Ovary (tissue), 7 donors: ENCODE measurements at regions not wholly inside any gene's neighbourhood (a gene's known extent, or its start where the extent isn't known, plus 50 kb on each side); places are given as distances from the start of the nearest gene placed in this dataset.

Experiments
- DNase-seq, 5 donors: peaks; one replicate each; pipeline ENCODE4 v3.0.0-alpha.2; 2019 to 2020
- H3K27ac ChIP-seq, 2 donors: fragments of 200-600 bp; one replicate each; pipeline versions ENCODE4 v1.5.1 to v1.8.0; 2019 to 2022
- H3K27me3 ChIP-seq: fragments of 200-600 bp; one replicate; pipeline ENCODE4 v1.8.0; 2022
- H3K36me3 ChIP-seq: fragments of 200-600 bp; sonication (generic); one replicate; pipeline ENCODE4 v1.5.1; 2019
- H3K4me1 ChIP-seq: one replicate; pipeline ENCODE4 v1.8.1; 2013; ENCODE audit warnings: mild to moderate bottlenecking, moderate library complexity; ENCODE audit not compliant: insufficient read depth
- H3K4me3 ChIP-seq: fragments of 200-600 bp; sonication (generic); one replicate; pipeline ENCODE4 v1.5.1; 2017
- H3K9me3 ChIP-seq, 2 donors: fragments of 200-600 bp in 1 of 2; sonication (generic) in 1 of 2; one replicate each; pipeline versions ENCODE4 v1.5.1 to v1.8.1; 2013 to 2019; ENCODE audit warnings: mild to moderate bottlenecking in 1 of 2, moderate library complexity in 1 of 2
- EP300 ChIP-seq: sonication (generic); formaldehyde crosslinking; IDR thresholded peaks from one replicate; pipeline ENCODE4 v1.6.1; 2017; ENCODE audit warnings: antibody characterized with exemption
- POLR2A ChIP-seq: fragments of 450-650 bp; IDR thresholded peaks from one replicate; pipeline ENCODE4 v1.6.1; 2017; ENCODE audit warnings: antibody characterized with exemption, mild to moderate bottlenecking, moderate library complexity
- WGBS, 3 donors: extraction: QIAGEN DNeasy Blood & Tissue Kit in 1 of 3; methylation state at CpG; one replicate each; pipeline versions ENCODE4 v1.1.5 to v1.1.7; 2013 to 2017; 5-methylcytosine and 5-hydroxymethylcytosine counted together
- intact Hi-C, 4 donors: fragments of 100-400 bp; cut with DNase I; formaldehyde crosslinking; loops; one replicate each; pipeline versions ENCODE4 v1.11.0 to v1.15.1; 2022 to 2023
- TF ChIP-seq, protein P1 (sequence below), 3 donors: fragments of 450-650 bp in 2 of 3; fragments of 200-600 bp in 1 of 3; IDR thresholded peaks; one replicate each; pipeline versions ENCODE4 v1.5.1 to v1.8.0; 2016 to 2022; ENCODE audit warnings: antibody characterized with exemption in 3 of 3, mild to moderate bottlenecking in 1 of 3
- donor health status: DM: no; HTN: no; CAD: no; lungs with moderate emphysema.
- donor health status: DM: no; HTN: no; CAD: no.
- donor health status: Bipolar disorder and iron deficiency.
- donor health status: DM: no; HTN: no; CAD: no.
- donor health status: DM: yes; HTN: yes; CAD: no.

DNA sequence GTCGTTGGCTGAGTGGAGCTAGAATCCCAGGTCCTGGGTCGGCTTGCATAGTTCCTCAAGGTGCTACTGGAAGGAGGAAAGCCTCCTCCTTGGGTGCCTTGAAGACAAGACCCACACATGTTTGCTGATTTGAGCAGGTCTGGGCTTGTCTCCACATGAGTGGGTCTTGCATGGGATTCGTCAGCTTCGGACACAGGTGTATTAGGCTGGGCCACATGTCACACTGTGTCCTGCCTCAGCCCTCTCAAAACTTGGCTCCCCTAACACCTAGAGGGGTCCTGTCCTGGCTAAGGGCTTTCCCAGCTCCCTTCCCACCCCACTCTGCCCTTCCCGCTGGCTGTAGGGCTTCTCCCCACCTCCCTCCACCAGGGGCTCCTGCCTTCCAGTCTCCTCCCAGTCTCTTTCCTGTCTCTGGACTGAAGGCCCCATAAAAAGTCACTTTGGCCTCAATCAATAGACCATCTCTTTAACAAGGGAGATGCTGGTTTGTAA, 73.0 kb upstream of the ADPGK start:
- intact Hi-C loops, result no loop called here
- 49 to 68% (median 61%) methylated on average over 5 of the region's 5 CpGs for WGBS, 3 donors
- Histone ChIP-seq H3K4me3 (no peak overlapping the region), H3K27ac (no peak overlapping the region), H3K27me3 (no peaks in the 10 kb centered on the region), H3K4me1 (no peaks in the 10 kb centered on the region), H3K9me3 (no peaks in the 10 kb centered on the region), H3K36me3 (no peaks in the 10 kb centered on the region)
- TF ChIP-seq, protein P1, sequence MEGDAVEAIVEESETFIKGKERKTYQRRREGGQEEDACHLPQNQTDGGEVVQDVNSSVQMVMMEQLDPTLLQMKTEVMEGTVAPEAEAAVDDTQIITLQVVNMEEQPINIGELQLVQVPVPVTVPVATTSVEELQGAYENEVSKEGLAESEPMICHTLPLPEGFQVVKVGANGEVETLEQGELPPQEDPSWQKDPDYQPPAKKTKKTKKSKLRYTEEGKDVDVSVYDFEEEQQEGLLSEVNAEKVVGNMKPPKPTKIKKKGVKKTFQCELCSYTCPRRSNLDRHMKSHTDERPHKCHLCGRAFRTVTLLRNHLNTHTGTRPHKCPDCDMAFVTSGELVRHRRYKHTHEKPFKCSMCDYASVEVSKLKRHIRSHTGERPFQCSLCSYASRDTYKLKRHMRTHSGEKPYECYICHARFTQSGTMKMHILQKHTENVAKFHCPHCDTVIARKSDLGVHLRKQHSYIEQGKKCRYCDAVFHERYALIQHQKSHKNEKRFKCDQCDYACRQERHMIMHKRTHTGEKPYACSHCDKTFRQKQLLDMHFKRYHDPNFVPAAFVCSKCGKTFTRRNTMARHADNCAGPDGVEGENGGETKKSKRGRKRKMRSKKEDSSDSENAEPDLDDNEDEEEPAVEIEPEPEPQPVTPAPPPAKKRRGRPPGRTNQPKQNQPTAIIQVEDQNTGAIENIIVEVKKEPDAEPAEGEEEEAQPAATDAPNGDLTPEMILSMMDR (IDR thresholded peaks at IDR 0.05), result no peak
- TF ChIP-seq POLR2A (no peak), EP300 (no peak)
- DNase-seq, result no peak

DNA sequence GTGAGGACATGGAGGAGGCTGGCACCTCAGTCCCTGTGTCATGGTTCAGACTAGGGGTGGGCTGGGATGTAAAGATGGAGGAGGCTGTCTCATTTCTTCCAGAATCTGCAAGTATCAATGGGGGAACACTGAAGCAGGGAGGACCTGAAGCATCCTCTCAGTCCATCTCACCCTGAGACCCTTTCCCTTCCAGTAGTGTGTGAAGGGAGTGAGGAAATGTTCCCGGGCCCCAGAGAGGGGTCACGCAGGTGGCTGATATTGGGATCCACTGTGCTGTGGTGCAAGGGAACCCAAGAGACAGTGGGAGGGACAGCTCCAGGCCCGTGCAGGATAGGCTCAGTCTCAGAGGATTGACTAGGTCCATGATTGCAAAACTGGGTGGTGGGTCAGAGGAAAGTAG, 72.2 kb upstream of the ADPGK start:
- Histone ChIP-seq H3K36me3 (no peaks in the 10 kb centered on the region), H3K4me1 (no peaks in the 10 kb centered on the region), H3K27ac (no peak overlapping the region), H3K27me3 (no peaks in the 10 kb centered on the region), H3K9me3 (no peaks in the 10 kb centered on the region), H3K4me3 (no peak overlapping the region)
- DNase-seq, result no peak
- 63 to 69% (median 68%) methylated on average over 3 of the region's 3 CpGs for WGBS, 3 donors
- intact Hi-C loops, result no loop called here
- TF ChIP-seq POLR2A, result no peak

DNA sequence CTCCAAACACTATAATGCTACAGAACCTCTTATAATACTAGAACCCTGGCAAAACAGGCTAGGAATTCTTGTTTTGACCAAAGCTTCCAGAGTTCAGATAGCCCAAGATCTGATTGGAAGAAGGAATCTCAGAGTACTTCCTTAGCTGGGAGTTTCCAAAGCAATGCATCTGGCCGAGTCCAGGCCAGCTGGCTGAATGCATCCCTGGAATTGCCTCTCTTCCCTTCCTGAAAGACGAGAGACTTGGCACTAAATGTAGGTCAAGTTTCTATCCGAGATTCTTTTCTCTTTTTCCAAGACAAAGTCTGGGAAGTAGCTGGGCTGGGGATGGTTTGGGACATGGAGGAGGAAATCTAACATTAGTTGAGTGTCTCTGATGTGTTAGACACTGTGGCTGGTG, 68.7 kb upstream of the ADPGK start:
- Histone ChIP-seq H3K9me3 (no peaks in the 10 kb centered on the region), H3K36me3 (no peaks in the 10 kb centered on the region), H3K4me3 (no peak overlapping the region), H3K4me1 (no peaks in the 10 kb centered on the region), H3K27ac (no peak overlapping the region), H3K27me3 (no peaks in the 10 kb centered on the region)
- intact Hi-C loops, result no loop called here
- no peak for DNase-seq
- 1% methylated on average over 3 of the region's 3 CpGs for WGBS, 3 donors
- TF ChIP-seq EP300, result no peak
- TF ChIP-seq POLR2A, result no peak

DNA sequence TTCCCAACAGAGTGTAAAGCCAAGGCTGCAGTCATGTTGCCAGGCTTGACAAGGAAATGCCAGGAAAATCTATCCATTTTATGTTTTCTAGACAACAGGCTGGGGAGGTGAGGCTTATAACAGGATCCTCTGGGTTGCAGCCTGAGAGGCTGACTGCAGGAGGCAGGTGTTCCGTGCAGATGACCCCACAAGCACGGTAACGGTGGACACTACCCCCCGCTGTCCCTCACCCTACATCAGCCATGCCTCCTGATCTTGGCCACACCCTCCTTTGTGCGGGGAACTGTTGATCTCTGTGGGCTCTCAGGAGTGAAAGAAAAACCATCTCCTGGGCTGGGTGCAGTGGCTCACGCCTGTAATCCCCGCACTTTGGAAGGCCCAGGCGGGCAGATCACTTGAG, 68.0 kb upstream of the ADPGK start:
- no peak overlapping the region for H3K27ac ChIP-seq
- no peaks in the 10 kb centered on the region for H3K27me3 ChIP-seq
- DNase-seq, result no peak
- intact Hi-C loops, result no loop called here
- H3K4me3 ChIP-seq, result no peak overlapping the region
- H3K4me1 ChIP-seq, result no peaks in the 10 kb centered on the region
- no peaks in the 10 kb centered on the region for H3K36me3 ChIP-seq
- no peaks in the 10 kb centered on the region for H3K9me3 ChIP-seq
- TF ChIP-seq, protein P1 (IDR thresholded peaks at IDR 0.05), result no peak
- TF ChIP-seq EP300 (no peak), POLR2A (no peak)
- WGBS, 3 donors, result 78 to 83% (median 79%) methylated on average over 8 of the region's 8 CpGs

DNA sequence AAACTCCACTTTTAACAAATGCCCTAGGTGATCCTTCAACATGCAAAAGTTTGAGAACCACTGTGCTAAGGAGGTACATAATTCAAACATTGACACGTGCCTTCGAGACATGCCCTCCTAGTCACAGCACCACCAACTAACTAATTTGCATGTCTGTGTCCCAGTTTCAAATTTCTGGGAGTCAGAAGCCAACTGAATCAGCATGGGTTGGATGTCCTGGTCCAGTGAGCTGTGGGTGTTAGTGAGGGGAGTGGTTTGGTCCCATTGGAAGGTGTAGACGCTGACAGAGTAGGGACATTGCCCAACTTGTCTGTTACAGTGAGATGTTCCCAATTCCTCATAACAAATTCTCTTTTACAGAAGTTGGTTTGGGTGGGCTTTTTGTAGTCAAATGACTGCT, 67.3 kb upstream of the ADPGK start:
- Histone ChIP-seq H3K27me3 (no peaks in the 10 kb centered on the region), H3K27ac (no peak overlapping the region), H3K4me1 (no peaks in the 10 kb centered on the region), H3K4me3 (no peak overlapping the region), H3K9me3 (no peaks in the 10 kb centered on the region), H3K36me3 (no peaks in the 10 kb centered on the region)
- no peak for TF ChIP-seq POLR2A
- TF ChIP-seq, protein P1 (IDR thresholded peaks at IDR 0.05), result no peak
- no peak for TF ChIP-seq EP300
- DNase-seq, result no peak
- intact Hi-C loops, result no loop called here
- 40 to 63% (median 46%) methylated on average over 3 of the region's 3 CpGs for WGBS, 3 donors
